WTC11 (cell line): ENCODE measurements at regions not wholly inside any gene's neighbourhood (a gene's known extent, or its start where the extent isn't known, plus 50 kb on each side); places are given as distances from the start of the nearest gene placed in this dataset.

Experiments
- CTCF ChIP-seq: fragments of 200-600 bp; IDR thresholded peaks from 2 replicates; pipeline ENCODE4 v1.8.0; 2022; ENCODE audit warnings: antibody characterized with exemption
- GABPB1 ChIP-seq: sonication (generic); formaldehyde crosslinking; IDR thresholded peaks from 2 replicates; pipeline ENCODE4 v1.8.1; 2023; ENCODE audit warnings: mild to moderate bottlenecking, missing genetic modification reagents
- HMGXB4 ChIP-seq: sonication (generic); formaldehyde crosslinking; IDR thresholded peaks from 2 replicates; pipeline ENCODE4 v1.8.1; 2023; ENCODE audit warnings: mild to moderate bottlenecking, moderate library complexity, missing genetic modification reagents
- NFATC4 ChIP-seq: fragments of 250-450 bp; sonication (Bioruptor Pico); IDR thresholded peaks from 2 replicates; pipeline ENCODE4 v1.9.0; 2021; ENCODE audit warnings: mild to moderate bottlenecking
- NFYB ChIP-seq: sonication (generic); formaldehyde crosslinking; conservative IDR thresholded peaks from 2 replicates; pipeline ENCODE4 v1.8.0; 2022; ENCODE audit warnings: low read depth, missing genetic modification reagents
- OVOL2 ChIP-seq: fragments of 250-450 bp; sonication (Bioruptor Pico); IDR thresholded peaks from 2 replicates; pipeline ENCODE4 v1.9.0; 2021; ENCODE audit warnings: mild to moderate bottlenecking, borderline replicate concordance
- ZNF138 ChIP-seq: sonication (generic); formaldehyde crosslinking; conservative IDR thresholded peaks from 2 replicates; pipeline ENCODE4 v1.8.1; 2022; ENCODE audit warnings: mild to moderate bottlenecking, moderate library complexity, missing genetic modification reagents
- ZNF423 ChIP-seq: fragments of 250-450 bp; sonication (Bioruptor Pico); IDR thresholded peaks from 2 replicates; pipeline ENCODE4 v2.1.2; 2022; ENCODE audit warnings: mild to moderate bottlenecking, moderate library complexity
- TF ChIP-seq, protein P1 (sequence below): sonication (generic); formaldehyde crosslinking; conservative IDR thresholded peaks from 2 replicates; pipeline ENCODE4 v1.8.1; 2022; ENCODE audit warnings: mild to moderate bottlenecking, missing genetic modification reagents
- TF ChIP-seq, protein P2 (sequence below): fragments of 250-450 bp; sonication (Bioruptor Pico); IDR thresholded peaks from 2 replicates; pipeline ENCODE4 v1.9.0; 2021; ENCODE audit warnings: mild to moderate bottlenecking, borderline replicate concordance

DNA sequence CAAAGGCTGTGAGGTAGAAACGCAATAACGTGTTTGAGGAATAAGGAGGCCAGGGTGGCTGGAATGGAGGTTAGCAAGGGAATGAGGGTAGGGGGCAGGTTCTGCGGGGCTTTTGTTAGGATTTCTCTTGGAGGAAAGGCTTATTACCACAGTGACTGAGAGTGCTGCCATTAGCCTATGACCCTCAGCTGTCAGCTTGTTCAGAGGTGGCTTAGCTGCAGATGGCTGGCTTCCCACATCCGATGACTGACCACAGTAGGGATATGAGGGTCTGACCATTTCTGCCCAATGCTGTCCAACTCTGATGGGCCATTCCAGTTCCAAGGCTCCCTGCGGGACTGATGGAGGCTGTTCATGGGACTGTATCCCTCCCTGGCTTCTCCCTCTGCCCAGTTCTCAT lies 181.8 kb downstream of the MIAT start:
- TF ChIP-seq ZNF423 (CRISPR knock-in tag): no peak
- no peak for TF ChIP-seq HMGXB4 (CRISPR knock-in tag)
- TF ChIP-seq, protein P1, sequence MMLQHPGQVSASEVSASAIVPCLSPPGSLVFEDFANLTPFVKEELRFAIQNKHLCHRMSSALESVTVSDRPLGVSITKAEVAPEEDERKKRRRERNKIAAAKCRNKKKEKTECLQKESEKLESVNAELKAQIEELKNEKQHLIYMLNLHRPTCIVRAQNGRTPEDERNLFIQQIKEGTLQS: no peak
- TF ChIP-seq CTCF: no peak
- TF ChIP-seq NFATC4: no peak
- TF ChIP-seq ZNF138 (CRISPR knock-in tag): no peak
- no peak for TF ChIP-seq NFYB
- TF ChIP-seq, protein P2, sequence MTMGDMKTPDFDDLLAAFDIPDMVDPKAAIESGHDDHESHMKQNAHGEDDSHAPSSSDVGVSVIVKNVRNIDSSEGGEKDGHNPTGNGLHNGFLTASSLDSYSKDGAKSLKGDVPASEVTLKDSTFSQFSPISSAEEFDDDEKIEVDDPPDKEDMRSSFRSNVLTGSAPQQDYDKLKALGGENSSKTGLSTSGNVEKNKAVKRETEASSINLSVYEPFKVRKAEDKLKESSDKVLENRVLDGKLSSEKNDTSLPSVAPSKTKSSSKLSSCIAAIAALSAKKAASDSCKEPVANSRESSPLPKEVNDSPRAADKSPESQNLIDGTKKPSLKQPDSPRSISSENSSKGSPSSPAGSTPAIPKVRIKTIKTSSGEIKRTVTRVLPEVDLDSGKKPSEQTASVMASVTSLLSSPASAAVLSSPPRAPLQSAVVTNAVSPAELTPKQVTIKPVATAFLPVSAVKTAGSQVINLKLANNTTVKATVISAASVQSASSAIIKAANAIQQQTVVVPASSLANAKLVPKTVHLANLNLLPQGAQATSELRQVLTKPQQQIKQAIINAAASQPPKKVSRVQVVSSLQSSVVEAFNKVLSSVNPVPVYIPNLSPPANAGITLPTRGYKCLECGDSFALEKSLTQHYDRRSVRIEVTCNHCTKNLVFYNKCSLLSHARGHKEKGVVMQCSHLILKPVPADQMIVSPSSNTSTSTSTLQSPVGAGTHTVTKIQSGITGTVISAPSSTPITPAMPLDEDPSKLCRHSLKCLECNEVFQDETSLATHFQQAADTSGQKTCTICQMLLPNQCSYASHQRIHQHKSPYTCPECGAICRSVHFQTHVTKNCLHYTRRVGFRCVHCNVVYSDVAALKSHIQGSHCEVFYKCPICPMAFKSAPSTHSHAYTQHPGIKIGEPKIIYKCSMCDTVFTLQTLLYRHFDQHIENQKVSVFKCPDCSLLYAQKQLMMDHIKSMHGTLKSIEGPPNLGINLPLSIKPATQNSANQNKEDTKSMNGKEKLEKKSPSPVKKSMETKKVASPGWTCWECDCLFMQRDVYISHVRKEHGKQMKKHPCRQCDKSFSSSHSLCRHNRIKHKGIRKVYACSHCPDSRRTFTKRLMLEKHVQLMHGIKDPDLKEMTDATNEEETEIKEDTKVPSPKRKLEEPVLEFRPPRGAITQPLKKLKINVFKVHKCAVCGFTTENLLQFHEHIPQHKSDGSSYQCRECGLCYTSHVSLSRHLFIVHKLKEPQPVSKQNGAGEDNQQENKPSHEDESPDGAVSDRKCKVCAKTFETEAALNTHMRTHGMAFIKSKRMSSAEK (CRISPR knock-in tag): no peak
- no peak for TF ChIP-seq GABPB1 (CRISPR knock-in tag)
- TF ChIP-seq OVOL2 (CRISPR knock-in tag): no peak
